ENCODE measurements at regions not wholly inside any gene's neighbourhood (a gene's known extent, or its start where the extent isn't known, plus 50 kb on each side); places are given as distances from the start of the nearest gene placed in this dataset.

- TF ChIP-seq CTCF (IDR thresholded peaks at IDR 0.05; ENCODE audit: poor library complexity, severe bottlenecking) (no peak), EZH2 (IDR thresholded peaks at IDR 0.05; ENCODE audit: borderline replicate concordance, insufficient read depth, low read length, poor library complexity, severe bottlenecking) (no peak), POLR2AphosphoS5 (IDR thresholded peaks at IDR 0.05) (no peak)
Observed at GRCh38 chrX:39174241-39174771, 373.0 kb downstream of the MID1IP1 start.
